ENCODE measurements at regions not wholly inside any gene's neighbourhood (a gene's known extent, or its start where the extent isn't known, plus 50 kb on each side); places are given as distances from the start of the nearest gene placed in this dataset.

DNA sequence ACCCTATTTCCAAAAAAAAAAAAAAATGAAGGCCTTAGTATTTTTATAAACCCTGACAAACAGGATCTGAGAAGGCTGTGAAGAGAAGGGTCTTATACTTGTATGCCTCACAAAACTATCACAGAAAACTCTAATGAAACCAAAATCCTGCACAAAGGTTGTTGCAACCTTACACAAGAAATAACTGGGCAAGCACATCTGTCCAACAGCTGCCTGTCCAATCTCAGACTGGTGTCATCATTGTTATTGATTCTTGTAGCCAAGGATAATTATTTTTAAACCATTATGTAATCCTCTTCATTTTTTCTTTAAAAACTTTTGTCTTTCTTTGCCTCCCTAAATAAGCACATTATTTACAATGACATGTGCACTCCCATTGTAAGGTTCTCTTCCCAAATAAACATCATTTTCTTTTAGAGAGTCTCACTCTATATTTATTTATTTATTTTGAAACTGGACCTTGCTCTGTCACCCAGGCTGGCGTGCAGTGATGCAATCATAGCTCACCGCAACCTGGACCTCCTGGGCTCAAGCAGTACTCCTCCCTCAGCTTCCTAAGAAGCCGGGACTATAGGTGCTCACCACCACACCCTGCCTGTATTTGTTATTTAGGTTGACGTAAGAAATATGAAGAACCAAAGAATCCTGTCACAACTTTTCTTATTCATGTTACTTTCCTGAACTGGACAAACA lies 697.1 kb downstream of the DOK5 start:
- no peak overlapping the region for H3K4ac ChIP-seq (ENCODE audit: low read depth, low read length)
- no peak overlapping the region for H3K9ac ChIP-seq (ENCODE audit: extremely low read depth, insufficient read length, low read length)

More for the DNA sequence above, 697.1 kb downstream of the DOK5 start:
- no CpG with 5 or more reads among the region's 4 CpGs for WGBS (ENCODE audit: extremely low coverage, insufficient read length, low lambda C conversion rate)
- H4K91ac ChIP-seq (ENCODE audit: insufficient read length, low read depth, low read length), result no peak overlapping the region
- no peak overlapping the region for H2BK5ac ChIP-seq (ENCODE audit: insufficient read length, low read length)
- H3K23ac ChIP-seq (ENCODE audit: insufficient read length, low read depth, low read length), result no peak overlapping the region
- H3K79me2 ChIP-seq (ENCODE audit: insufficient read depth, low read length), result no peaks in the 10 kb centered on the region
- no peaks in the 10 kb centered on the region for H3K23me2 ChIP-seq (ENCODE audit: insufficient read length, low read depth, low read length, poor library complexity, severe bottlenecking)
- TF ChIP-seq, protein P1, sequence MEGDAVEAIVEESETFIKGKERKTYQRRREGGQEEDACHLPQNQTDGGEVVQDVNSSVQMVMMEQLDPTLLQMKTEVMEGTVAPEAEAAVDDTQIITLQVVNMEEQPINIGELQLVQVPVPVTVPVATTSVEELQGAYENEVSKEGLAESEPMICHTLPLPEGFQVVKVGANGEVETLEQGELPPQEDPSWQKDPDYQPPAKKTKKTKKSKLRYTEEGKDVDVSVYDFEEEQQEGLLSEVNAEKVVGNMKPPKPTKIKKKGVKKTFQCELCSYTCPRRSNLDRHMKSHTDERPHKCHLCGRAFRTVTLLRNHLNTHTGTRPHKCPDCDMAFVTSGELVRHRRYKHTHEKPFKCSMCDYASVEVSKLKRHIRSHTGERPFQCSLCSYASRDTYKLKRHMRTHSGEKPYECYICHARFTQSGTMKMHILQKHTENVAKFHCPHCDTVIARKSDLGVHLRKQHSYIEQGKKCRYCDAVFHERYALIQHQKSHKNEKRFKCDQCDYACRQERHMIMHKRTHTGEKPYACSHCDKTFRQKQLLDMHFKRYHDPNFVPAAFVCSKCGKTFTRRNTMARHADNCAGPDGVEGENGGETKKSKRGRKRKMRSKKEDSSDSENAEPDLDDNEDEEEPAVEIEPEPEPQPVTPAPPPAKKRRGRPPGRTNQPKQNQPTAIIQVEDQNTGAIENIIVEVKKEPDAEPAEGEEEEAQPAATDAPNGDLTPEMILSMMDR (conservative IDR thresholded peaks at IDR 0.05), result no peak
- Mint-ChIP-seq H3K27ac (no peak overlapping the region), H3K4me1 (peaks cover 1 to 4% of the 10 kb centered on the region in 2 experiments), H3K27me3 (ENCODE audit: low read depth) (peaks cover 12% of the 10 kb centered on the region), H3K4me3 (no peak overlapping the region), H3K36me3 (ENCODE audit: insufficient read depth in 1 of 3, low read depth in 3 of 3) (no peaks in the 10 kb centered on the region), H3K9me3 (no peaks in the 10 kb centered on the region)
- DNase-seq, result no peak
- H3K27me3 ChIP-seq (ENCODE audit: insufficient read depth, low read length), result no peaks in the 10 kb centered on the region
- H3K4me1 ChIP-seq (ENCODE audit: insufficient read depth, low read length), result no peaks in the 10 kb centered on the region
- H2BK20ac ChIP-seq (ENCODE audit: low read depth, low read length, poor library complexity, severe bottlenecking), result no peak overlapping the region
- H4K20me1 ChIP-seq (ENCODE audit: control insufficient read depth, insufficient read depth, insufficient read length), result no peaks in the 10 kb centered on the region
- H3K56ac ChIP-seq (ENCODE audit: insufficient read length, low read depth, low read length), result no peak overlapping the region
- no peak overlapping the region for H3K27ac ChIP-seq (ENCODE audit: insufficient read length, low read depth, low read length)
- no peak overlapping the region for H4K8ac ChIP-seq (replicated peaks; ENCODE audit: insufficient read length, low read depth, low read length)
- H2BK15ac ChIP-seq (ENCODE audit: low read depth, low read length), result no peak overlapping the region
- H2BK120ac ChIP-seq (ENCODE audit: low read depth, low read length, poor library complexity, severe bottlenecking), result no peak overlapping the region
- H3K18ac ChIP-seq (ENCODE audit: insufficient read length, low read depth, low read length), result no peak overlapping the region
- H2AFZ ChIP-seq (ENCODE audit: low read length), result no peak overlapping the region
- no peak overlapping the region for H3K14ac ChIP-seq (ENCODE audit: insufficient read depth, low read length)
- no peak overlapping the region for H3K4me2 ChIP-seq (ENCODE audit: insufficient read depth, insufficient read length, low read length)
- H3K9me3 ChIP-seq (ENCODE audit: control insufficient read depth, low read depth, low read length), result no peaks in the 10 kb centered on the region
- H2BK12ac ChIP-seq (ENCODE audit: insufficient read length, low read depth, low read length), result no peak overlapping the region
- H3K79me1 ChIP-seq (ENCODE audit: insufficient read depth, low read depth, low read length, poor library complexity, severe bottlenecking), result no peaks in the 10 kb centered on the region
- H4K5ac ChIP-seq (ENCODE audit: insufficient read length, low read depth, low read length), result no peak overlapping the region
- H3T11ph ChIP-seq (ENCODE audit: low read length), result no peak overlapping the region
- no peak overlapping the region for H2AK5ac ChIP-seq (ENCODE audit: insufficient read length, low read length)

Measured in H9 (cell line).